CD14-positive monocyte (primary cell): ENCODE measurements at regions not wholly inside any gene's neighbourhood (a gene's known extent, or its start where the extent isn't known, plus 50 kb on each side); places are given as distances from the start of the nearest gene placed in this dataset.

Experiments
- DNase-seq, 3 donors: peaks; one replicate each; pipeline ENCODE4 v3.0.0-alpha.2; 2011 to 2022
- H2AFZ ChIP-seq: 2 replicates; pipeline ENCODE4 v1.6.0; 2012; ENCODE audit warnings: mild to moderate bottlenecking, low read depth, low read length, inconsistent platforms; ENCODE audit not compliant: insufficient read depth, poor library complexity, severe bottlenecking
- H3K27ac ChIP-seq, 2 donors: 1 replicate in 1 of 2; 2 replicates in 1 of 2; pipeline ENCODE4 v1.5.1; 2012 to 2013; ENCODE audit warnings: low read length in 2 of 2, control low read depth in 1 of 2, inconsistent platforms in 1 of 2, low read depth in 1 of 2, mild to moderate bottlenecking in 1 of 2
- H3K27me3 ChIP-seq, 2 donors: one replicate each; pipeline versions ENCODE4 v1.6.0 to v1.6.1; 2011 to 2013; ENCODE audit warnings: low read length in 2 of 2; ENCODE audit not compliant: control insufficient read depth in 2 of 2, insufficient read depth in 2 of 2
- H3K36me3 ChIP-seq, 2 donors: replicated peaks in 1 of 2; 1 replicate in 1 of 2; 2 replicates in 1 of 2; pipeline versions ENCODE4 v1.5.1 to v1.6.1; 2012 to 2013; ENCODE audit warnings: low read length in 2 of 2, control low read depth in 1 of 2, inconsistent platforms in 1 of 2, mild to moderate bottlenecking in 1 of 2; ENCODE audit not compliant: insufficient read depth in 2 of 2, control insufficient read depth in 1 of 2
- H3K4me1 ChIP-seq, 2 donors: 1 replicate in 1 of 2; 2 replicates in 1 of 2; pipeline versions ENCODE4 v1.5.1 to v1.6.1; 2012 to 2013; ENCODE audit warnings: low read length in 2 of 2, control low read depth in 1 of 2, inconsistent platforms in 1 of 2, mild to moderate bottlenecking in 1 of 2, moderate library complexity in 1 of 2; ENCODE audit not compliant: insufficient read depth in 2 of 2, control insufficient read depth in 1 of 2
- H3K4me2 ChIP-seq: replicated peaks from 2 replicates; pipeline ENCODE3; 2012; ENCODE audit warnings: low read length, moderate library complexity, mild to moderate bottlenecking; ENCODE audit not compliant: poor library complexity, severe bottlenecking; ENCODE audit errors: extremely low read depth
- H3K4me3 ChIP-seq, 3 experiments: fragments of 200-600 bp in 1 of 3; sonication (generic) in 1 of 3; replicated peaks in 1 of 3; 1 replicate in 2 of 3; 2 replicates in 1 of 3; pipeline ENCODE4 v1.5.1; 2011 to 2013; ENCODE audit warnings: low read length in 3 of 3, mild to moderate bottlenecking in 3 of 3, control low read depth in 2 of 3, low read depth in 2 of 3, inconsistent platforms in 1 of 3, moderate library complexity in 1 of 3
- H3K79me2 ChIP-seq: 2 replicates; pipeline ENCODE4 v1.6.0; 2012; ENCODE audit warnings: mild to moderate bottlenecking, control low read depth, inconsistent platforms, low read length, moderate library complexity; ENCODE audit not compliant: insufficient read depth
- H3K9ac ChIP-seq: 2 replicates; pipeline ENCODE4 v1.6.0; 2017; ENCODE audit warnings: low read length, mild to moderate bottlenecking; ENCODE audit not compliant: insufficient read depth, poor library complexity, severe bottlenecking
- H3K9me3 ChIP-seq, 2 donors: replicated peaks in 1 of 2; 1 replicate in 1 of 2; 2 replicates in 1 of 2; pipeline versions ENCODE4 v1.5.1 to v1.6.1; 2012 to 2013; ENCODE audit warnings: low read length in 2 of 2, control low read depth in 1 of 2; ENCODE audit not compliant: control insufficient read depth in 1 of 2, insufficient read depth in 1 of 2
- H4K20me1 ChIP-seq: 2 replicates; pipeline ENCODE4 v1.6.0; 2012; ENCODE audit warnings: mild to moderate bottlenecking, low read length, control low read depth, moderate library complexity; ENCODE audit not compliant: insufficient read depth
- H3K27ac Mint-ChIP-seq, 7 donors: one replicate each; pipeline ENCODE4 v1.8.0; 2020; ENCODE audit warnings: mild to moderate bottlenecking in 7 of 7, mixed read lengths in 7 of 7, moderate library complexity in 6 of 7, inconsistent platforms in 2 of 7
- H3K27me3 Mint-ChIP-seq, 3 donors: one replicate each; pipeline ENCODE4 v1.8.0; 2021 to 2022; ENCODE audit warnings: low read depth in 3 of 3, mild to moderate bottlenecking in 3 of 3, mixed read lengths in 3 of 3, moderate library complexity in 3 of 3, inconsistent platforms in 1 of 3
- H3K36me3 Mint-ChIP-seq, 2 donors: one replicate each; pipeline ENCODE4 v1.8.0; 2020; ENCODE audit warnings: mixed read lengths in 2 of 2, inconsistent platforms in 1 of 2, mild to moderate bottlenecking in 1 of 2
- H3K4me1 Mint-ChIP-seq: one replicate; pipeline ENCODE4 v1.8.0; 2020; ENCODE audit warnings: mild to moderate bottlenecking, mixed read lengths
- H3K4me3 Mint-ChIP-seq, 2 donors: one replicate each; pipeline ENCODE4 v1.8.0; 2020; ENCODE audit warnings: mild to moderate bottlenecking in 2 of 2, mixed read lengths in 2 of 2, moderate library complexity in 1 of 2
- H3K9me3 Mint-ChIP-seq, 7 donors: one replicate each; pipeline ENCODE4 v1.8.0; 2020 to 2022; ENCODE audit warnings: mixed read lengths in 7 of 7, mild to moderate bottlenecking in 6 of 7, moderate library complexity in 6 of 7, inconsistent platforms in 2 of 7
- CTCF ChIP-seq: fragments of 200-600 bp; IDR thresholded peaks from one replicate; pipeline ENCODE4 v1.8.0; 2022; ENCODE audit warnings: antibody characterized with exemption, mild to moderate bottlenecking
- WGBS: methylation state at CpG from one replicate; pipeline ENCODE4 v1.1.5; 2013; ENCODE audit warnings: missing lambda C conversion rate; ENCODE audit not compliant: insufficient coverage; 5-methylcytosine and 5-hydroxymethylcytosine counted together
- intact Hi-C, 2 donors: fragments of 100-400 bp; cut with micrococcal nuclease; formaldehyde crosslinking; loops; one replicate each; pipeline versions ENCODE4 v1.15.0 to v1.15.1; 2023

GRCh38 chr3:177608443-177608842 is 411.2 kb upstream of the TBL1XR1 start:
- Mint-ChIP-seq H3K4me3 (no peak overlapping the region), H3K4me1 (peaks cover 10% of the 10 kb centered on the region), H3K36me3 (no peaks in the 10 kb centered on the region), H3K9me3 (peaks cover 0 to 8% (median 0%) of the 10 kb centered on the region in 7 donors), H3K27me3 (peaks cover 0 to 2% (median 1%) of the 10 kb centered on the region in 3 donors), H3K27ac (no peak overlapping the region)
- no peak overlapping the region for H2AFZ ChIP-seq
- no peak for TF ChIP-seq CTCF
- no peaks in the 10 kb centered on the region for H3K36me3 ChIP-seq
- intact Hi-C loops: loop anchor here in 1 of 2 donors (10.0 kb wide), 3 partner anchors 164 to 414 kb away; partner anchors contain the start of gene TBL1XR1
- H3K9me3 ChIP-seq: no peaks in the 10 kb centered on the region
- WGBS: no CpG with 5 or more reads among the region's 1 CpG
- no peak overlapping the region for H3K9ac ChIP-seq
- no peaks in the 10 kb centered on the region for H3K79me2 ChIP-seq
- H3K4me3 ChIP-seq: no peak overlapping the region
- no peaks in the 10 kb centered on the region for H4K20me1 ChIP-seq
- no peak overlapping the region for H3K27ac ChIP-seq
- peaks cover 5 to 7% of the 10 kb centered on the region in 2 donors for H3K4me1 ChIP-seq
- H3K4me2 ChIP-seq: no peak overlapping the region
- no peaks in the 10 kb centered on the region for H3K27me3 ChIP-seq
- DNase-seq: no peak

- no peak overlapping the region for H2AFZ ChIP-seq
- H4K20me1 ChIP-seq: no peaks in the 10 kb centered on the region
- no peaks in the 10 kb centered on the region for H3K79me2 ChIP-seq
- no peaks in the 10 kb centered on the region for H3K27me3 ChIP-seq
- Mint-ChIP-seq H3K4me3 (no peak overlapping the region), H3K27me3 (peaks cover 0 to 1% (median 0%) of the 10 kb centered on the region in 3 donors), H3K9me3 (peaks cover 0 to 8% (median 0%) of the 10 kb centered on the region in 7 donors), H3K27ac (no peak overlapping the region), H3K4me1 (peaks cover 12% of the 10 kb centered on the region), H3K36me3 (no peaks in the 10 kb centered on the region)
- DNase-seq: no peak
- no peaks in the 10 kb centered on the region for H3K36me3 ChIP-seq
- no peak for TF ChIP-seq CTCF
- intact Hi-C loops: loop anchor here in 1 of 2 donors (10.0 kb wide), 3 partner anchors 165 to 415 kb away; partner anchors contain the start of gene TBL1XR1
- no peaks in the 10 kb centered on the region for H3K9me3 ChIP-seq
- H3K4me2 ChIP-seq: no peak overlapping the region
- H3K9ac ChIP-seq: no peak overlapping the region
- peaks cover 3 to 4% of the 10 kb centered on the region in 2 donors for H3K4me1 ChIP-seq
- no peak overlapping the region for H3K4me3 ChIP-seq
- no peak overlapping the region for H3K27ac ChIP-seq
Measured at GRCh38 chr3:177609613-177610012, 412.3 kb upstream of the TBL1XR1 start.
